Transverse colon (tissue), 4 donors: ENCODE measurements at regions not wholly inside any gene's neighbourhood (a gene's known extent, or its start where the extent isn't known, plus 50 kb on each side); places are given as distances from the start of the nearest gene placed in this dataset.

Source experiments
- DNase-seq: peaks from one replicate; pipeline ENCODE4 v3.0.0-alpha.2; 2019
- H3K27ac ChIP-seq, 4 donors: fragments of 200-600 bp; sonication (generic); 2 replicates each; pipeline ENCODE4 v1.5.1; 2016 to 2018; ENCODE audit warnings: inconsistent platforms in 4 of 4
- H3K27me3 ChIP-seq: fragments of 200-600 bp; sonication (generic); 2 replicates; pipeline ENCODE4 v1.5.1; 2017; ENCODE audit warnings: inconsistent platforms
- H3K36me3 ChIP-seq, 4 donors: fragments of 200-600 bp; sonication (generic); 2 replicates each; pipeline ENCODE4 v1.5.1; 2017 to 2019; ENCODE audit warnings: inconsistent platforms in 4 of 4
- H3K4me1 ChIP-seq, 4 donors: fragments of 200-600 bp; sonication (generic); 2 replicates each; pipeline ENCODE4 v1.5.1; 2017 to 2020; ENCODE audit warnings: inconsistent platforms in 4 of 4
- H3K4me3 ChIP-seq, 4 donors: fragments of 200-600 bp; sonication (generic); 1 replicate in 1 of 4; 2 replicates in 3 of 4; pipeline versions ENCODE4 v1.5.1 to v1.6.1; 2017 to 2019; ENCODE audit warnings: inconsistent platforms in 4 of 4
- H3K9me3 ChIP-seq, 2 donors: fragments of 200-600 bp; sonication (generic); 2 replicates each; pipeline ENCODE4 v1.5.1; 2017 to 2019; ENCODE audit warnings: inconsistent platforms in 2 of 2
- EP300 ChIP-seq: sonication (generic); formaldehyde crosslinking; IDR thresholded peaks from one replicate; pipeline ENCODE4 v1.6.1; 2017; ENCODE audit warnings: antibody characterized with exemption, low read depth
- POLR2A ChIP-seq: fragments of 450-650 bp; IDR thresholded peaks from one replicate; pipeline ENCODE4 v1.6.1; 2016; ENCODE audit warnings: antibody characterized with exemption, mild to moderate bottlenecking, moderate library complexity
- POLR2AphosphoS5 ChIP-seq, 3 donors: sonication (generic); formaldehyde crosslinking; IDR thresholded peaks; one replicate each; pipeline ENCODE4 v1.6.1; 2016; ENCODE audit warnings: antibody characterized with exemption in 3 of 3
- WGBS, 2 donors: methylation state at CpG; one replicate each; pipeline ENCODE4 v1.1.5; 2018; ENCODE audit warnings: low coverage in 1 of 2; 5-methylcytosine and 5-hydroxymethylcytosine counted together
- in situ Hi-C, 4 donors: fragments of 200-750 bp; cut with MboI; loops; one replicate each; pipeline versions ENCODE4 v1.15.0 to v1.15.1; 2017; ENCODE audit warnings: low sequenced_read_pairs in 3 of 4, low pct_ligation_motif_present in 1 of 4, low pct_unique_long_range_greater_than_20kb in 1 of 4
- intact Hi-C: fragments of 100-400 bp; cut with DNase I; formaldehyde crosslinking; loops from one replicate; pipeline ENCODE4 v1.15.1; 2023; ENCODE audit warnings: low total_unique reads
- TF ChIP-seq, protein P1 (sequence below), 5 experiments: fragments of 200-600 bp in 3 of 5; fragments of 450-650 bp in 2 of 5; sonication (generic) in 3 of 5; IDR thresholded peaks; 1 replicate in 2 of 5; 2 replicates in 3 of 5; pipeline ENCODE4 v1.5.1; 2016 to 2017; ENCODE audit warnings: antibody characterized with exemption in 5 of 5, inconsistent platforms in 3 of 5, mild to moderate bottlenecking in 2 of 5, moderate library complexity in 1 of 5

DNA sequence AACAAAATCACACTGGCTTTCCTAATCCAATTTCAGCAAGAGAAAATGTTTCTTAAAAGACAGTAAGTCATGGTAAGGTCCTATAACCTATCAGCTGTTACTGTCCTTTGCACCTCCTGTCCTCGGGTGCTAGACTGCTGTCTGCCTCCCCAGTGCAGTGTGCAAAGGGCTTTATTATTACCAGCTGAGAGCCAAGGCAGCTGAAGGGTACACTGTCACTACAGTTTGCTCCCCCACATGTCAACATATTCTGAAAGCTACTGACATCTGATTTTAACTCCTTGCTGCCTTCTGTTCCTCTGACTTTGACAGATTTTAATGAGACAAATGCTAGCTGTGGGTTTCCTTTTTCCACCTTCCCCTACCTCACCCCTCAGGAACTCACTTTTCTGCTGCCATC, 389.4 kb upstream of the SLC24A2 start:
- no peak for DNase-seq
- 19% methylated on average over 1 of the region's 1 CpG; no CpG with 5 or more reads in 1 of the 2 donors for WGBS, 2 donors
- in situ Hi-C loops, result no loop called here
- H3K27ac ChIP-seq, result no peak overlapping the region
- H3K27me3 ChIP-seq, result no peaks in the 10 kb centered on the region
- H3K36me3 ChIP-seq, result no peaks in the 10 kb centered on the region
- H3K4me1 ChIP-seq, result no peaks in the 10 kb centered on the region
- no peaks in the 10 kb centered on the region for H3K9me3 ChIP-seq
- H3K4me3 ChIP-seq, result no peak overlapping the region
- intact Hi-C loops, result no loop called here
- TF ChIP-seq EP300, result no peak
- TF ChIP-seq, protein P1, sequence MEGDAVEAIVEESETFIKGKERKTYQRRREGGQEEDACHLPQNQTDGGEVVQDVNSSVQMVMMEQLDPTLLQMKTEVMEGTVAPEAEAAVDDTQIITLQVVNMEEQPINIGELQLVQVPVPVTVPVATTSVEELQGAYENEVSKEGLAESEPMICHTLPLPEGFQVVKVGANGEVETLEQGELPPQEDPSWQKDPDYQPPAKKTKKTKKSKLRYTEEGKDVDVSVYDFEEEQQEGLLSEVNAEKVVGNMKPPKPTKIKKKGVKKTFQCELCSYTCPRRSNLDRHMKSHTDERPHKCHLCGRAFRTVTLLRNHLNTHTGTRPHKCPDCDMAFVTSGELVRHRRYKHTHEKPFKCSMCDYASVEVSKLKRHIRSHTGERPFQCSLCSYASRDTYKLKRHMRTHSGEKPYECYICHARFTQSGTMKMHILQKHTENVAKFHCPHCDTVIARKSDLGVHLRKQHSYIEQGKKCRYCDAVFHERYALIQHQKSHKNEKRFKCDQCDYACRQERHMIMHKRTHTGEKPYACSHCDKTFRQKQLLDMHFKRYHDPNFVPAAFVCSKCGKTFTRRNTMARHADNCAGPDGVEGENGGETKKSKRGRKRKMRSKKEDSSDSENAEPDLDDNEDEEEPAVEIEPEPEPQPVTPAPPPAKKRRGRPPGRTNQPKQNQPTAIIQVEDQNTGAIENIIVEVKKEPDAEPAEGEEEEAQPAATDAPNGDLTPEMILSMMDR (IDR thresholded peaks at IDR 0.05), result no peak
- TF ChIP-seq POLR2AphosphoS5 (IDR thresholded peaks at IDR 0.05), result no peak
- TF ChIP-seq POLR2A, result no peak

DNA sequence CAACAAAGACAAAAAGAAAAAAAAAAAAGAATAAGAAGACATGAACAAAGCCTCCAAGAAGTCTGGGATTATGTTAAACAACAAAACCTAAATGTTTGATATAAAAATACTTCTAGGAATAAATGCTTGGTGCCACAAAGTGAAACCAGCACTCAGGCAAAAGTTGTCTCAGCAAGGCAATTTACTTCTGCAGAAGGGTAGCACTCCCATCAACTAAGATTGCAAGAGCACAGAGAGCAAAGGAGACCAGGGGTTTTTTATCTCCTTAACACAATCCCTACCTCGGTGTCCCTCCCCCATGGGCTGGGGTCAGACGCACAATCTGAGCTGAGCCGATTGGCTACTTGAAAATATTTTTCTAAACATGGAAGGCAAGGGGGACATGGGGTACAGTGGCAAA, 381.3 kb upstream of the SLC24A2 start:
- in situ Hi-C loops, result no loop called here
- H3K27ac ChIP-seq, result no peak overlapping the region
- DNase-seq, result no peak
- intact Hi-C loops, result no loop called here
- H3K4me1 ChIP-seq, result no peaks in the 10 kb centered on the region
- H3K27me3 ChIP-seq, result no peaks in the 10 kb centered on the region
- TF ChIP-seq POLR2AphosphoS5 (IDR thresholded peaks at IDR 0.05) (no peak), EP300 (no peak), POLR2A (no peak)
- TF ChIP-seq, protein P1 (IDR thresholded peaks at IDR 0.05), result no peak
- H3K4me3 ChIP-seq, result no peak overlapping the region
- H3K36me3 ChIP-seq, result no peaks in the 10 kb centered on the region
- WGBS, 2 donors, result 92% methylated on average over 3 of the region's 3 CpGs; no CpG with 5 or more reads in 1 of the 2 donors
- H3K9me3 ChIP-seq, result peaks cover 7 to 21% of the 10 kb centered on the region in 2 donors

DNA sequence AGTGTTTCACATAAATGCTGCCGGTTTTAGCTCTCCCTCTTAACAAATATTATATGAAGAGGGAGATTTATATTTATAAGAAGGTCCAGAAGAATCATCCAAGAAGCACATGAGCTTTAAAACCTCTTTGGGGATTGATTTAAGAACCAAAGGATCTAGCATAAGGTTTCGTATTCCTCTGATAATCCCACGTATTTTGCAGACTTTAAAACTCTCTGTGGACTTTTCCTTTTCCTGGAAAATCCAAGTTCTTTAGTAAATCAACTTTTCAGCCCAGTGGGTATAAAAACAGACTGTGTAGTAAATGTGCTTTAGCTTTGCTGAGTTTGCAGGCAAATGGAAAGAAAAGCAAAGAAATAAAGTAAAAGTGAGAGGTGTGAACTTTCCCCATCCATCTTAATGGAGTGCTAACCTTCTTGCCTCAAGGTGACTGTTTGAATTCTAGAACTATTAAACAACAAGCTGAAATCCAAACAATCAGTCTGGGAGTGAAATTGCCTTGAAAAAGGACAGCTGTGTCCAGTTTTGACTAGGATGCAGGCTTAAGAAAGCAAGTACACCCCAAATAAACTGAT, 363.4 kb upstream of the SLC24A2 start:
- in situ Hi-C loops, result no loop called here
- intact Hi-C loops, result no loop called here
- 70 to 75% methylated on average over 3 of the region's 3 CpGs for WGBS, 2 donors
- no peaks in the 10 kb centered on the region for H3K36me3 ChIP-seq
- H3K27ac ChIP-seq, result no peak overlapping the region
- no peak for DNase-seq
- H3K4me1 ChIP-seq, result no peaks in the 10 kb centered on the region
- no peaks in the 10 kb centered on the region for H3K27me3 ChIP-seq
- TF ChIP-seq POLR2A (no peak), EP300 (no peak), POLR2AphosphoS5 (IDR thresholded peaks at IDR 0.05) (no peak)
- TF ChIP-seq, protein P1 (IDR thresholded peaks at IDR 0.05), result no peak
- no peak overlapping the region for H3K4me3 ChIP-seq
- no peaks in the 10 kb centered on the region for H3K9me3 ChIP-seq

DNA sequence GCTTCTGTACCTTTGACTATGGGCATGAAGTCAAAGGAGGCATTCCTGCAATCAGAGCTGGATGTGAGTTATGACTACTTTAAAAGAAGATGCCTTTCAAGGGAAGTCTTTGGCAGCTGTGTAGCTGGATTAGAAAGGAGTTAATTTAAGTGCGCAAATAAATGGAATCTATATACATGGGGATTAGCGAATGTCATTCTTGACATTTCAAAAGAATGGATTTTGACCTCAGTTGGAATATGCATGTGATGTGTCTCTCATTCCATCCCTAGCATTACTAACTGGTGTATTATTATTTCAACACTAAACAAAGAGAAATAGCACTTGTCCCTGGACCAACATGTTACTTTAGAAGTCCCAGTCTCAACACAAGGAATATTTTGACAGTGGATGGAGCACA, 359.6 kb upstream of the SLC24A2 start:
- TF ChIP-seq POLR2AphosphoS5 (IDR thresholded peaks at IDR 0.05) (no peak), POLR2A (no peak), EP300 (no peak)
- TF ChIP-seq, protein P1 (IDR thresholded peaks at IDR 0.05), result no peak
- intact Hi-C loops (no loop called here), in situ Hi-C loops (no loop called here)
- Histone ChIP-seq H3K27me3 (no peaks in the 10 kb centered on the region), H3K9me3 (no peaks in the 10 kb centered on the region), H3K4me3 (no peak overlapping the region), H3K27ac (no peak overlapping the region), H3K36me3 (no peaks in the 10 kb centered on the region), H3K4me1 (peaks cover 0 to 6% (median 3%) of the 10 kb centered on the region in 4 donors)
- WGBS, 2 donors, result 89 to 100% methylated on average over 2 of the region's 2 CpGs
- no peak for DNase-seq
